Endothelial cell (in vitro differentiated cells): ENCODE measurements at regions not wholly inside any gene's neighbourhood (a gene's known extent, or its start where the extent isn't known, plus 50 kb on each side); places are given as distances from the start of the nearest gene placed in this dataset.
"Not testable (repeated sequence)": the region's sequence is repeated elsewhere in the genome, so short reads cannot be mapped to it uniquely, and the experiment has no call there.

Source experiments
- DNase-seq: peaks from one replicate; pipeline ENCODE4 v3.0.0; 2021; ENCODE audit warnings: low spot score
- H3K27ac Mint-ChIP-seq: one replicate; pipeline ENCODE4 v1.8.0; 2021; ENCODE audit warnings: mixed read lengths, inconsistent platforms; ENCODE audit not compliant: unreplicated experiment
- H3K27me3 Mint-ChIP-seq: one replicate; pipeline ENCODE4 v1.8.0; 2021; ENCODE audit warnings: mild to moderate bottlenecking, moderate library complexity, mixed read lengths, inconsistent platforms; ENCODE audit not compliant: unreplicated experiment
- H3K36me3 Mint-ChIP-seq: one replicate; pipeline ENCODE4 v1.8.0; 2021; ENCODE audit warnings: mild to moderate bottlenecking, low read depth, mixed read lengths, inconsistent platforms; ENCODE audit not compliant: unreplicated experiment
- H3K4me1 Mint-ChIP-seq: one replicate; pipeline ENCODE4 v1.8.0; 2021; ENCODE audit warnings: mild to moderate bottlenecking, mixed read lengths, inconsistent platforms; ENCODE audit not compliant: unreplicated experiment
- H3K4me3 Mint-ChIP-seq: one replicate; pipeline ENCODE4 v1.8.0; 2021; ENCODE audit warnings: mild to moderate bottlenecking, mixed read lengths, inconsistent platforms; ENCODE audit not compliant: unreplicated experiment
- H3K9me3 Mint-ChIP-seq: one replicate; pipeline ENCODE4 v1.8.0; 2021; ENCODE audit warnings: mixed read lengths, inconsistent platforms; ENCODE audit not compliant: unreplicated experiment
- CTCF ChIP-seq: fragments of 200-600 bp; sonication (generic); IDR thresholded peaks from one replicate; pipeline ENCODE4 v1.5.0; 2021; ENCODE audit warnings: antibody characterized with exemption; ENCODE audit not compliant: unreplicated experiment

GRCh38 chr1:37362594-37363385, 111.6 kb upstream of the ZC3H12A start:
- no peaks in the 10 kb centered on the region for H3K36me3 Mint-ChIP-seq
- H3K4me1 Mint-ChIP-seq, result no peaks in the 10 kb centered on the region
- DNase-seq, result no peak
- no peak overlapping the region for H3K4me3 Mint-ChIP-seq
- no peak for TF ChIP-seq CTCF
- peaks cover 2% of the 10 kb centered on the region for H3K27me3 Mint-ChIP-seq
- H3K27ac Mint-ChIP-seq, result no peak overlapping the region
- H3K9me3 Mint-ChIP-seq, result no peaks in the 10 kb centered on the region

- H3K27me3 Mint-ChIP-seq, result peaks cover 2% of the 10 kb centered on the region
Measured at GRCh38 chr1:37363535-37363934, 110.8 kb upstream of the ZC3H12A start.

GRCh38 chr1:37368665-37369315, 105.6 kb upstream of the ZC3H12A start:
- not testable (repeated sequence) for H3K4me3 Mint-ChIP-seq, H3K27ac Mint-ChIP-seq, H3K9me3 Mint-ChIP-seq, DNase-seq, H3K27me3 Mint-ChIP-seq, H3K4me1 Mint-ChIP-seq, H3K36me3 Mint-ChIP-seq

More at GRCh38 chr1:37363535-37363934, 110.8 kb upstream of the ZC3H12A start:
- Mint-ChIP-seq H3K4me1 (no peaks in the 10 kb centered on the region), H3K36me3 (no peaks in the 10 kb centered on the region), H3K27ac (no peak overlapping the region), H3K4me3 (no peak overlapping the region), H3K9me3 (no peaks in the 10 kb centered on the region)
- no peak for TF ChIP-seq CTCF
- DNase-seq, result no peak

GRCh38 chr1:37372302-37372701, 102.1 kb upstream of the ZC3H12A start:
- TF ChIP-seq CTCF, result no peak
- no peak overlapping the region for H3K4me3 Mint-ChIP-seq

GRCh38 chr1:37372711-37373110, 101.7 kb upstream of the ZC3H12A start:
- TF ChIP-seq CTCF, result no peak
- H3K4me3 Mint-ChIP-seq, result no peak overlapping the region
- no peak overlapping the region for H3K27ac Mint-ChIP-seq
- no peaks in the 10 kb centered on the region for H3K4me1 Mint-ChIP-seq
- no peaks in the 10 kb centered on the region for H3K9me3 Mint-ChIP-seq
- no peak for DNase-seq
- peaks cover 1% of the 10 kb centered on the region for H3K27me3 Mint-ChIP-seq
- H3K36me3 Mint-ChIP-seq, result no peaks in the 10 kb centered on the region

More at GRCh38 chr1:37372302-37372701, 102.1 kb upstream of the ZC3H12A start:
- DNase-seq, result no peak
- Mint-ChIP-seq H3K27me3 (peaks cover 1% of the 10 kb centered on the region), H3K4me1 (no peaks in the 10 kb centered on the region), H3K9me3 (no peaks in the 10 kb centered on the region), H3K36me3 (no peaks in the 10 kb centered on the region), H3K27ac (no peak overlapping the region)
